ENCODE measurements at regions not wholly inside any gene's neighbourhood (a gene's known extent, or its start where the extent isn't known, plus 50 kb on each side); places are given as distances from the start of the nearest gene placed in this dataset.

- H3K27me3 ChIP-seq, result no peaks in the 10 kb centered on the region
- no peak overlapping the region for H3K4me3 ChIP-seq
- DNase-seq (ENCODE audit: low spot score in 2 of 2), result no peak
- H3K4me1 ChIP-seq, result no peaks in the 10 kb centered on the region
- H3K9me3 ChIP-seq, result no peaks in the 10 kb centered on the region
- no peak overlapping the region for H3K27ac ChIP-seq
- TF ChIP-seq EP300 (IDR thresholded peaks at IDR 0.05) (no peak), POLR2A (IDR thresholded peaks at IDR 0.05) (no peak), CTCF (IDR thresholded peaks at IDR 0.05) (no peak), POLR2AphosphoS5 (IDR thresholded peaks at IDR 0.05) (no peak)
- no peaks in the 10 kb centered on the region for H3K36me3 ChIP-seq
- 54% methylated on average over 3 of the region's 3 CpGs for WGBS
Observed at GRCh38 chr6:140544431-140544830, 1170.0 kb upstream of the CITED2 start.

GRCh38 chr6:140542863-140543262 lies 1168.4 kb upstream of the CITED2 start:
- no peak for DNase-seq (ENCODE audit: low spot score in 2 of 2)

GRCh38 chr6:140541288-140541687 lies 1166.8 kb upstream of the CITED2 start:
- H3K27me3 ChIP-seq, result no peaks in the 10 kb centered on the region
- TF ChIP-seq EP300 (IDR thresholded peaks at IDR 0.05) (no peak), POLR2A (IDR thresholded peaks at IDR 0.05) (no peak), CTCF (IDR thresholded peaks at IDR 0.05) (no peak), POLR2AphosphoS5 (IDR thresholded peaks at IDR 0.05) (no peak)
- H3K9me3 ChIP-seq, result no peaks in the 10 kb centered on the region
- no peak overlapping the region for H3K4me3 ChIP-seq
- H3K4me1 ChIP-seq, result peaks cover 4% of the 10 kb centered on the region
- no peaks in the 10 kb centered on the region for H3K36me3 ChIP-seq
- no peak overlapping the region for H3K27ac ChIP-seq
- 69% methylated on average over 7 of the region's 7 CpGs for WGBS
- no peak for DNase-seq (ENCODE audit: low spot score in 2 of 2)

More at GRCh38 chr6:140542863-140543262, 1168.4 kb upstream of the CITED2 start:
- Histone ChIP-seq H3K4me3 (no peak overlapping the region), H3K36me3 (no peaks in the 10 kb centered on the region), H3K27me3 (no peaks in the 10 kb centered on the region), H3K4me1 (no peaks in the 10 kb centered on the region), H3K27ac (no peak overlapping the region), H3K9me3 (no peaks in the 10 kb centered on the region)
- 94% methylated on average over 3 of the region's 3 CpGs for WGBS
- TF ChIP-seq POLR2AphosphoS5 (IDR thresholded peaks at IDR 0.05) (no peak), POLR2A (IDR thresholded peaks at IDR 0.05) (no peak), CTCF (IDR thresholded peaks at IDR 0.05) (no peak), EP300 (IDR thresholded peaks at IDR 0.05) (no peak)

- DNase-seq (ENCODE audit: low spot score in 2 of 2), result no peak
- H3K4me1 ChIP-seq, result peaks cover 4% of the 10 kb centered on the region
- H3K27ac ChIP-seq, result no peak overlapping the region
- H3K9me3 ChIP-seq, result no peaks in the 10 kb centered on the region
- H3K27me3 ChIP-seq, result no peaks in the 10 kb centered on the region
- H3K4me3 ChIP-seq, result no peak overlapping the region
- H3K36me3 ChIP-seq, result no peaks in the 10 kb centered on the region
- WGBS, result 78% methylated on average over 1 of the region's 1 CpG
- TF ChIP-seq POLR2AphosphoS5 (IDR thresholded peaks at IDR 0.05), result no peak
- TF ChIP-seq CTCF (IDR thresholded peaks at IDR 0.05), result no peak
- TF ChIP-seq EP300 (IDR thresholded peaks at IDR 0.05), result no peak
- no peak for TF ChIP-seq POLR2A (IDR thresholded peaks at IDR 0.05)
Observed at GRCh38 chr6:140540743-140541142, 1166.3 kb upstream of the CITED2 start.

GRCh38 chr6:140538926-140539325 lies 1164.5 kb upstream of the CITED2 start:
- Histone ChIP-seq H3K36me3 (no peaks in the 10 kb centered on the region), H3K27ac (no peak overlapping the region), H3K27me3 (no peaks in the 10 kb centered on the region), H3K4me1 (peaks cover 4% of the 10 kb centered on the region), H3K4me3 (no peak overlapping the region), H3K9me3 (peaks cover 8% of the 10 kb centered on the region)
- DNase-seq (ENCODE audit: low spot score in 2 of 2), result no peak
- TF ChIP-seq EP300 (IDR thresholded peaks at IDR 0.05), result no peak
- no peak for TF ChIP-seq POLR2A (IDR thresholded peaks at IDR 0.05)
- TF ChIP-seq CTCF (IDR thresholded peaks at IDR 0.05), result no peak
- no peak for TF ChIP-seq POLR2AphosphoS5 (IDR thresholded peaks at IDR 0.05)
